HG03571 (cell line): ENCODE measurements at regions not wholly inside any gene's neighbourhood (a gene's known extent, or its start where the extent isn't known, plus 50 kb on each side); places are given as distances from the start of the nearest gene placed in this dataset.

Experiments
- ATAC-seq: cut with Tn5 transposase; IDR thresholded peaks from one replicate; pipeline ENCODE4 v1.9.1; 2021; ENCODE audit not compliant: unreplicated experiment

GRCh38 chr12:98053202-98053601 is 462.2 kb upstream of the TMPO start:
- ATAC-seq, result no peak

GRCh38 chr12:98057701-98058100 is 457.7 kb upstream of the TMPO start:
- ATAC-seq, result no peak

DNA sequence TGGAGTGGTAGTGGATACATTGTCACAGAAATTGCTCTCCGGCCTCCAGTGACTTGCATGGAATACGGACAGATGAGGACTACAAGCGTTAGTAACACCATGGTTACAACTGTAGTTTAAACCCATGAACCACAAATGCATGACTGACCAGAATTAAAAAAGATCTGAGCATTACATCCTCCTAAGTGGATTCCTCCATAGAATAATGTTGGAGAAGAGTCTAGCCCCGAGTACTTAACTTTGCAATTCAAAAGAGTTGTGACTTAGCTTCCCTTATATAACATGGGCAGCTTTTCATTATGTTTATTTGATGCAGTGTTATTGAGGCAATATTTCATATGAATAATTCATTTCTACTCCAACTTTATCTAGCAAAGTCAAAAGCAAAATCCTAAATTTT is 457.2 kb upstream of the TMPO start:
- ATAC-seq, result no peak

DNA sequence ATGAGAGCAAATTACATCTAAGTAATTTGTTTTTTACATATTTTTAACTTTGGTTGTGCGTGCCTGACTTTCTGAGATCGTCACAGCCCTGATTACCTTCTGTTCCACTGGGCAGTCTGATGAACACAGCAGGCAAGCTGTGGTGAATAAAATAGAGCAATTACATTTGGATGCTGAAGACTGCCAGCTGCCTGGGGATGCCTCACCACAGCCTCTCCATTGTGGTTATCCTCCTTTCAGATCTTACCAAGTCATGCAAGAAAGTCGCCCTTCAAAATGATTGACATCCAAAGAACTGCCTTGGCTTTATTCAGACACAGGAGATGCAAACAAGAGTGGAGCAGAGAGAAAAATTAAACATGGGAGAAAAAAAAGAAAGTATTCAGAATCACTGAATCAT is 456.6 kb upstream of the TMPO start:
- no peak for ATAC-seq

DNA sequence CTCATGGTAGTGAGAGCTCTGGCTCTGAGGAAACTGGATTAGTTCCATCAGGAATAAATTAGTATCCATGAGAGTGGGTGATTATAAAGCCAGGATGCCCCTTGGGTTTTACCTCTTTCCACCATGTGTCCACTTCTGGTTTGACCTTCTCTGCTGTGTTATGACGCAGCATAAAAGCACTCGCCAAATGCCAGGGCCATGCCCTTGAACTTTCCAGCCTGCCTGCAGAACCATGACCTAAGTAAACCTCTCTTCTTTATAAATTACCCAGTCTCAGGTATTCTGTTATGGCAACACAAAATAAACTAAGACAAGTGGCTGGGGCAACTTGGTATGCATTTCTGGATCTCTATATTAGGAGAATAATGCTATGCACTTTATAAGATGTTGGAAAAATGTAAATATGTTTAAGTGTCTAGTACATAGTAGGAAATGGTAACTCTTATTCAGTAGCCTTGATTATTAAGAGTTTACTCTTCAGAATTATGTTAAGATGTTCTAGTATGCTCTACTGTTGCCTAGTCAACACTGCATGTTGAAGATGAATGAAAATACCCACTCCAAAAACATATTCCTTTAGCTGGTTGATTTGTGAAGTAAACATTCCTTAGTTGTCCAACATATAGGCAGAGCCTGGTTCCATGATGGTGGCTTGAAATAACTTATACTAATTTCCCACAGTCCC is 455.6 kb upstream of the TMPO start:
- ATAC-seq, result no peak

DNA sequence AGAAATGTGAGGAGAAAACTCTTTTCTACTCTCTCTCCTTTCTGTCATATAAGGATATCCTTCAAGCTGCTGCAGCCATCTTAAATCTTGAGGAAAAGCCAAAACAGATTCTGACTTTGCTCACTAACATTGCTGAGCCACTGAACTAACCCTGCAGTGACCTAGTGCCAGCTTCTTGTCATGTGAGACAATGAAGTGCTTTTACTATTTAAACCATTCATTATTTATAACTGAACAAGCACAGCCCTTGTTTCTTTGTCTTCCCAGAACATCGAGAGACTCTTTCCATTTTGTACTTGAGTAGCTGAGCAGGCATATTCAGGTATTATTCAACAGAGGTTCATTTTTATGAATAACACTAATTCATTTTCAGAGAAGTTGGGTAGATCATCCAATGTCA is 455.0 kb upstream of the TMPO start:
- no peak for ATAC-seq

GRCh38 chr12:98062464-98063245 is 452.7 kb upstream of the TMPO start:
- ATAC-seq, result no peak

GRCh38 chr12:98064501-98064900 is 450.9 kb upstream of the TMPO start:
- ATAC-seq, result no peak

- ATAC-seq, result no peak
These were observed 447.6 kb upstream of the TMPO start for GRCh38 chr12:98067795-98068194.

DNA sequence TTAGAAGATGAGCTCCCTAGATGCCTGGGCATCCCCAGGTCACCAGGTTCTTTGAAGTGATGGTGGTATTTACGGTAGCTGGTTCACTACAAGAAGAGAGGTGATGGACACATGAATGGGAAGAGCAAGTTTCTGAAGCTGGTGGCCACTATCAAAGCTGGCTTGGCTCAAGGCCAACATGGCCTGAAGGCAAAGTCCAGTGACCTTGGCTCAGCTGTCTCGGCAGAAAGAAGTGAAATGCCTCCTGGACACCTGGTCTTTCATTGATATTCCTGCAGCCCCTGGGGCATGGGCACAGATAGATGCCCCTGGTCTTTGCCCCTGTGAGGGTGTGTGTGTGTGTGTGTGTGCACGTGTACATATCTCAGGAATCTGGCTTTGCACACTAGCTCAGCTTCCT is 441.8 kb upstream of the TMPO start:
- no peak for ATAC-seq

DNA sequence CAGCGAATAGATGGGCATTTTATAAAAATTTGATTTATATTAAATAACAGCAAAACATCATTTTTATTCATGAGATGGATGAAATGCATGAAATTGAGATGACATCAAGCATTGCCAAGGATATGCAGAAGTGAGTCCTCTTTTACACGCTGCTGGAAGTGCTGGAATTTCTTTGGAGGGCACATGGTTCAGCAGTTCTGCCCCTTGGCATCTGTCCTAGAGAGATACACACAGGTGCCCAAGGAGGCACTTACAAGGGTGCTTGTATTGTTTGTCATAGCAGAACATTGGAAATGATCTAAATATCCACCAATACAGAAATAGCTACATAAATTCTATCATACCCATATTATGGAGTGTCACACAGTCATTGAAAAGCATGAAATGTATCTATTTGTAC is 441.1 kb upstream of the TMPO start:
- ATAC-seq, result no peak

DNA sequence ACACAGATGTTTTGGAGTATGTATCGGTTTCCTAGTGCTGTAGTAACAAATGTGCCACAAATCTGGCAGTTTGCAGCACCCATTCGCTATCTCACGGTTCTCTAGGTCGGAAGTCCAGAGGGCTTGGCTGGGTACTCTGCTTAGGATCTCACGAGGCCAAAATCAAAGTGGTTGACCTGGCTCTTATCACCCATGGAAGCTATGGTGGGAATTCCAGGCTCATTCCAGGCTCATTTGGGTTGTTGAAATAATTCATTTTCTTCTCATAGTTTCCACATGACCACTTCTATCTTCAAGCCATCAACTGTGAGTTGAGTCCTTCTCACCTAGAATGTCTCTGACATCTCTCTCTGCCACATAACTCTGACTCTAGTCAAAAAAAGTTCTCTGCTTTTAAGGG is 431.0 kb upstream of the TMPO start:
- no peak for ATAC-seq

DNA sequence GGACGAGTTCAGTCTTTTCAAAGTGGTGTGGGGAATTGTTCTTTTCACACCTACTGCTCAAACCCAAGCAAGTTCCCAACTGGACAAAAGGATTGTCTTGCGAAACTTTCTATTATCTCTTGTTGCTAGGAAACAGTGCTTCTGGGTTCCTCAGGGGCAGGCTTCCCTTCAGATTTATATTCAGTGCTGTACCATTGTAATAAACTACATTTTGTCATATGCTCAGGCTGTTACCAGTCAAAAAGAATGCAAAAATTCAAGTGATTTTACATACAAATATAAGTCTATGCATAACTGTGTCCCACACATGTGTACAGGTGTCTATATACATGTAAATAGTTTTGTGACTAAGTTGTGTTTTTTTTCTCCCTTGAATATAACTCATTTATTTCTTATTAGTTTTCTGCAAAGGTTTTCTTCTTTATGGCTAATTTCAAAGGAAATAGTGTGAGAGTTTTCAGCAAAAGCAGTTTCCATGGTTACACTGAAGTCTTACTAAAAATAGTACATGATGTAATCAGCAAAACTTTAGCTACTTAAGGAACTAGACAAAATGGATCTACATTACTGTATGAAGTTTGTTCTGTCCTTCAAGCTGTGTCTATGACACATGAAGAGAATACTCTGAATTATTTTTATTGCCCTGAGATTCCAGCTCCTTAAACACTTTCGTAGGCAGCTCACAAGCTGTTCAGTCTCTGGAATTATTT is 430.2 kb upstream of the TMPO start:
- ATAC-seq, result no peak

DNA sequence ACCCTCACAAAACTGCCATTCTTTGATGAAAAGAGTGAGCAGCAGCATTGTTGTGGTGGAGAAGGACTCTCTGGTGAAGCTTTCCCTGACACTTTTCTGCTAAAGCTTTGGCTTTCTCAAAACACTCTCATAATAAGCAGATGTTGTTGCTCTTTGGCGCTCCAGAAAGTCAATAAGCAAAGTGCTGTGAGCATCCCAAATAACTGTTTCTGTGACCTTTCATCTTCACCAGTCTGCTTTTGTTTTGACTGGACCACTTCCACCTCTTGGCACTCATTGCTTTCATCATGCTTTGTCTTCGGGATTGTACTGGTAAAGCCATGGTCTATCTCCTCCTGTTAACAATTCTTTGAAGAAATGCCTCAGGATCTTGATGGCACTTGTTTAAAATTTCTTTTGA is 424.7 kb upstream of the TMPO start:
- ATAC-seq, result no peak

DNA sequence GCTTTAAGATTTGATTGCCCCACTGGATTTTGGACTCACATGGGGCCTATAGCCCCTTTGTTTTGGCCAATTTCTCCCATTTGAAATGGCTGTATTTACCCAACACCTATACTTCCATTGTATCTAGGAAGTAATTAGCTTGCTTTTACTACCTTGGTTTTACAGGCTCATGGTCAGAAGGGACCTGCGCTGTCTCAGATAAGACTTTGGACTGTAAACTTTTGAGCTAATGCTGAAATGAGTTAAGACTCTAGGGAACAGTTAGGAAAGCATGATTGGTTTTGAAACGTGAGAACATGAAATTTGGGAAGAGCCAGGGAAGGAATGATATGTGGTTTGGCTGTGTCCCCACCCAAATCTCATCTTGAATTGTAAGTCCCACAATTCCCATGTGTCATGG is 419.0 kb upstream of the TMPO start:
- ATAC-seq, result no peak

GRCh38 chr12:98106031-98106683 is 409.2 kb upstream of the TMPO start:
- ATAC-seq, result no peak

DNA sequence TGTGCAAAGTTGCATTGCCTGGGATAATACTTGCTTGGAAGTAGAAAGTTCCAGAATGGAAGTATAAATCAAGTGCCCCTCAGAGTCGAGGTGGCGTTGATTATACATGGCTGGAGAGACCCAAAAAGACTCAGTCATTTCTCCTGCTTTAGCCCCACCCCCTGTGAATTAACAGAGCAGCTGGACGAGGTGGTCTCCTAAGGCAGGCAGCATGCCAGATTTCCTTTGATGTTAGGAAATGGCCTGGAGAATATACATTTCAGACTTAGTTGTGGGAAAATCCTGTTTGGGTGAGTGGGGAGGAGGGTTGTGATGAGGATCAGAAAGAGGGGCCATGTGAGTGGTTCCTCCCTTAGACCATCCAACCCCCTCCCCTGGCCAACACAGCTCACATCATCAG is 406.1 kb upstream of the TMPO start:
- ATAC-seq, result no peak

GRCh38 chr12:98110536-98110935 is 404.9 kb upstream of the TMPO start:
- no peak for ATAC-seq

DNA sequence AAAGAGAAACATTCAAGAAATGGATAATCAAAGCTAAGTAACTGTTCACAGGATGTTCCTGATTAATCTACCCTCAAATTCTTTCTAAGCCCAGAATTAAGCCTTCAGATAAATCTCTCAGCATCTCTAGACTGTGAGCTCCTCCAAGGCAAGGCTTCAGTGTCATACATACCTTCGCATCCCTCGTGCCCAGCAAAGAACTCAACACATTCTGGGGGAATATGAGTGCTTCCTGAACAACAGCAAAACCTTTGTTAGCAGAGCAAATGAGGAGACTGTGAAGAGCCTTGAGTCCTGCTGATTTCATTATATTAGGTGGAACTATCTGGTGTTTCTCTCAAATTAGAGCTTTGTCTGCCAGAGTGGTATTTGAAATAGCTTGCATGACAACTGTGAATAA is 401.8 kb upstream of the TMPO start:
- no peak for ATAC-seq

GRCh38 chr12:98121963-98122362 is 393.4 kb upstream of the TMPO start:
- no peak for ATAC-seq

DNA sequence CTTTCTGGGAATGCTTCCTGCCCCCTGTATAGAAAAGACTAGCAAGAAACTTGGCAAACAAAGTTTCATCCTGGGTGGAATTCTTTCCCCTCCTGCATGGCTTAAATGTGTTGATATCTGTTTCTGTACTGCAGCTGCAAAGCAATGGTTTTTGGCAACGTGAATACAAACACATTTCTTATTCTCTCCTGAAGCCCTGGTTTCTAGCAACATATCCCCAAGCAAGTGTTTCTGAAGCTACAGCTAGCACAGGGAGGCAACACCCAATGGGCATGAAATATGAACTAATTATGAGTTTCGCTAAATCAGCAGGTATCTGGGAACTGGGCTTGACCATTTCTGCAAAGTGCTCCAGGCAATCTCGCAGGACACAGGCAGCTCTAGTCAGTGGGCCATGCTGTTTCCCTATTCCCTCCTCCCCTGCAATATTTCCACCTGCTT is 392.3 kb upstream of the TMPO start:
- ATAC-seq, result no peak
